Hematopoietic multipotent progenitor cell treated with erythropoietin and hydrocortisone succinate and interleukin-3 and kit ligand, for 17 days (in vitro differentiated cells): ENCODE measurements at regions not wholly inside any gene's neighbourhood (a gene's known extent, or its start where the extent isn't known, plus 50 kb on each side); places are given as distances from the start of the nearest gene placed in this dataset.

ENCODE experiments used
- DNase-seq: peaks from one replicate; pipeline ENCODE4 v3.0.0-alpha.2; 2015; ENCODE audit warnings: low spot score

DNA sequence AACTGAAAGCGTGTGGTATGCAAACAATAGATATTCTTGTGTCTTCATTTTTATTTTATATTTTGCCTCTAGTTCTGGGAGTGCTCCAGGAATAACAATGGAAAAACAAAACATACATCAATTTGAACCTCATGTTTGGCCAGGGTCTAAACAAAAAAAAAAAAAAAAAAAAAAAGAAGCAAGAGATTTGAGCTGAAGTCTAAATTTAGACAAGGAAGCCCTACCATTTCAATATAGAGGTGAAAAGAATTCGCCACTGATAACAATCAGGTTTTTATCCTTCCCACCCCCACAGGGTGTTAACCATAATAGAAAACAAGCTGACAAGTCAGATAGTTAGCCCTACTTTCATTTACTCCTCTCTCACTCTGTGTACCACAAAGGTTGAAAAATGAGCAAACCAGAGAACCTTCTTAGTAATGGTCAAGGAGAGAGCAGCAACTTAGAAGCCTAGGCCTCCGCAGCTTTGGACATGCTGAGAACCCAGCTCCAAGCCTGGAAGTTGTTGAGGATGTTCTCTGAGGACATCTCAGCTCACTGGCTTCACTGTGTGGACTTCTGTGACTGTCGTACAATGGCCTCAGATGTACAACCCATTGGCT lies 118.2 kb upstream of the HMHB1 start:
- no peak for DNase-seq

DNA sequence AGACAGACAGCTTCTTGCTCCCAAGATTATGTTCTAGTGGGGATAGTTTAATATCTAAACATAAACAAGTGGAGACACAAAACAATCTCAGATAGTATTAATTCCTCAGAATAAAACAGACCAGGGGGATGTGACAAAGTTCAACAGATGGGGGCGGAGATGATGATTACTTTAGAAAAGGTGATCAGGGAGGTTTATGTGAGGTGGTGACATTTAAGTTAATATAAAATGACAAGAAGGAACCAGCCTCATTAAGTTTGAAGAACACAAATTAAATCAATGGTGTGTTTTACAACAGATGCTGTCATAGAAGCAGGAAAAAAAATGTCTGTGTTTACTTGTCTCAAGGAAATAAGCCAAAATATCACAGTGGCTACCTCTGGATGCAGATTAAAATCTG lies 119.6 kb upstream of the HMHB1 start:
- DNase-seq, result no peak

DNA sequence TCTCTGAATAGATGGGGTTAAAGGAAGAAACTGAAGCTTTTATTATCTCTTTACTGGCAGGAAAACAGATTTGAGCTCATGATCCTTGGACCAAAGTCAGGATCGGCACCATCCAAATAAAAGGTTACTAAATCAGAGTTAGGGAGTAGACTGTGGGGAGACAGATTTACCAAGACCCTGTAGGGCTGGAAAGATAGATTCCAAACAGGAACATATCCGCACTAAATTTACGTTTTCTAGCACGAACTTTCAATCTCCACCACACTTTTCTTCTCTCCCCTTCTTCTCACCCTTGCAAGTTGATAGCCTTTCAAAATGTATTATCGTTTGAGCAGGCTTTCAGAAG lies 120.0 kb upstream of the HMHB1 start:
- DNase-seq, result no peak

DNA sequence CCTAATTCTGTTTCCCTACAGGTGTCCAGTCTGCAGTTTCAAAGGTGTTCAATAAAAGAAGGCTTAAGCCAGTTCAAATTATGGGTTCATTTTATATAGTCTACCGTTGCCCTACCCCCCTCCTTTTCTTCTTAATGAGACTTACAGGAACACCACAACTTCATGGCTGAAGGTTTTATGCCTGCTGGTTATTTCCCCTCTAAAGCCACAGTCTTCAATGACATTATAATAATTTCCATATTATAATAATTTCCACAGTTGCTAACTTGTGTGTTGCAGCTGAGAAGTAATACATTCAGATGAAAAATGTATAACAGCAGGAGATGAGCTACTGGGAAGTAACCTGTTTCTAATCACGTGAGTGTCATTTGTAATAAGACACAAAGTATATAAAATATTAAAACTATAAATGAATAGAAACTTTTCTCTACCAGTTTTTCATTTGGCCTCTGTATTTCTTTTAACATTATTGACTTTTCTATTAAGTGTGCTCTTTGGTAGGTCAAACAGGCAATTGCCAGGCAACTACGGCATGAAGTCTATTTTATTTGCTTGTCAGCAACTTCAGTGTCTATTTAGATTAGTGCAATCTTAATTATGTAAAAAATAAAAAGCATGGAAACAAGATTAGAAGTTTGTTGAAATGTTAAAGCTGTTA lies 120.5 kb upstream of the HMHB1 start:
- DNase-seq, result no peak

DNA sequence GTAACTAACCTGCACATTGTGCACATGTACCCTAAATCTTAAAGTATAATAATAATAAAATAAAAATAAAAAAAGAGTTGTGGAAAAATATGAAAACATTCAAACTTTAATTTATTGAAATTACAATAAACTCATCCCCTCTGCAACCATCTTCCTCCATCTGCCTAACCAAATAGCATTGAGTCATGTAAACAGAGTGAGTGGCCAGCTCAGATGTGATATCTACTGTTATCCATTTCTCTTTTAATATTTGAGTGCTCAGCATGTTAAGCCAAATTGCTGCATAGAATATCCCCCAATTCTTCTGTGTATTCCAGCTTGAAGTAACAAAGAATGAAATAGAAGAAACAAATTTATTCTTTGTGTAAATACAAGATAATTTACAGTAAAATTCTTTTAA lies 124.4 kb upstream of the HMHB1 start:
- DNase-seq, result no peak

DNA sequence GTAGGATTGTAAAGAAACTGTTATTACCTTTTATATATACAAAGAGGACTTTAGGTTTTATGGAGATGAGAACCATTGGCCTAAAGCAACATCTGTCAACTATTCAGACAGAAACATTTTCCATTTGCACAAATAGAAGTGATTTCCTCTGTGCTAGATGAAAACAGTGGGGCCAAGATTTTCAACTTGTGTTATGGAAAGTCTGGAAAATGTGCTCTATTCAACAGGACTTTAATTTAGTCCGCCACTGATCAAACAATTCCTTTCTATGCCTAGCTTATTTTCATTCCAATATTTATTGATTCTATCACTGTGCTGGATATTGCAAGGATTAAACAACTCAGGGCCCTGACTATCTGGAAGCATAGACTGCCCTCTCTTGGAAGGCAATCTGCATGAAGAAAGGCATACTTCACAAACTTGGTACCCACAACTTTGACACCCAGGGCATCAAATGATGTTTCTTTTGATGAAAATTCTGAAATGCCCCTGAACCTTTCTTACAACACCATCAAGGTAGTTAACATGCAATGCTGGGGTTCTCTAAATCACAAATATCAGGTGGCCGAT lies 126.6 kb upstream of the HMHB1 start:
- DNase-seq, result no peak

DNA sequence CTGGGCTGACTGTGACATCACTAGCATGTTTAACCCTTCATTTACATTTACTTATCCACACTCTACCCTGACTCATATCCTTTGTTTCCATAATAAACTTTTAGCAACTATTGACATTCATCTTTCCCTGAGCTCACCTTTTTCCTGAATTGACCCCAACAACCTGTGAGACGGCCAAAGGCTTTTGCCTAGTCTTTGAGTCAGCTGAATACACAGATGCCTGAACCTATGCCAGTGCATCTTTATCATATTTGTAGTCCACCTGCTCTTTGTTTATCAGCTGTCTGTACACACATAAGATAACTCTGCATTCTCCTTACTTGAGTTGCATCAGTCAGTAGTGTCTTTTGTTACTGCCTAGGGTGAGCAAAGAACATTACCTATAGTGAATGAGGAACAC lies 128.5 kb upstream of the HMHB1 start:
- DNase-seq, result no peak

DNA sequence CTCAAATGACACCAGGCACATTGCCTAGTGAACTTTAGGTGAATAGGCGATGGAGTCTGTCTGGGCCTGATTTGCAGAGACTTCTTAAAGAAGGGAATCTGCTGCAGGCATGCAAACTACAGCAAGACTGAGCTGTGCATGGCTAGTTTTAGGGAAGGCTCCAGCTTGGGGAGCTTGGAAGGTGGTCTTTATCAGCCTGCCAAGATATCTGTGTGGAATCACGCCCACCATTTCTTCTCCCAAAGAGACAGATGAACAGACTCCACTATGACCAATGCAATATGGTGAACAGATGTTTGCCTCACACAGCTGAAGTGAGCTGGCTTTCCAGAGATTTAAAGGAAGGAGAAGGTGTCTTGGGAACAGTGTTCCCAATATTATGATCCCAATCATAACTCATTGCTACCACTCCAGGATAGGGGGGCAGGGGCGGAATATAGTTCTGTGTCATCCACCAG lies 129.0 kb upstream of the HMHB1 start:
- no peak for DNase-seq

DNA sequence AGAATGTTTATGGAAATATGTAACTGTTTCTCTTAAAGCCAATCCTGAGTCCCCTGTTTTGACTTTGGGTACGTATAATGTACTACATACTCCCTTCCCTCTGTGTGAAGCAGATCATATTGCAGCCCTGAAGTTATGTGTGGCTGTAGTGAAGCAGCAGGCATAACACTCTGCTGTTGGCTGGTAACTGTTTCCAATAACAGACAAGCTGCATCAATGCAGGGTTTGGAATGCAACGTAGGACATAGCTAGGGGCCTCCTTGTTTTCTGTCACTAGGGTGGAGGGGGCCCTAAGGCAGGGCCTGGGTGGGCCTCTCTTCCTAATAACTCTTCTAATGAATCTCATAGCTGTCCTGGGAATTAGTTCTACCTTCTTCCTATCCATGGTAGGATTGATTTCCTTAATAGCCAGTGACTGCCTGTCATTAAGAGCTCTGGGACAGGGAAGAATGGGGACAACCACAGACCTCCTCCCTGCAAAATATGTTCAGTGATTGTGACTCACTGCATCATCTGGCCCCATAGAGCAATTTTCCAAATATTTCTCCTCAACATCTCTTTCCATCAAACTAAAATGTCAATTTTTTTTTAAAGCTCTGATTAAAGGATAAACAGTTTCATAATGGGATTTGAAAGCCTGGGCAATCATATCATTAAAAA lies 129.6 kb upstream of the HMHB1 start:
- no peak for DNase-seq

DNA sequence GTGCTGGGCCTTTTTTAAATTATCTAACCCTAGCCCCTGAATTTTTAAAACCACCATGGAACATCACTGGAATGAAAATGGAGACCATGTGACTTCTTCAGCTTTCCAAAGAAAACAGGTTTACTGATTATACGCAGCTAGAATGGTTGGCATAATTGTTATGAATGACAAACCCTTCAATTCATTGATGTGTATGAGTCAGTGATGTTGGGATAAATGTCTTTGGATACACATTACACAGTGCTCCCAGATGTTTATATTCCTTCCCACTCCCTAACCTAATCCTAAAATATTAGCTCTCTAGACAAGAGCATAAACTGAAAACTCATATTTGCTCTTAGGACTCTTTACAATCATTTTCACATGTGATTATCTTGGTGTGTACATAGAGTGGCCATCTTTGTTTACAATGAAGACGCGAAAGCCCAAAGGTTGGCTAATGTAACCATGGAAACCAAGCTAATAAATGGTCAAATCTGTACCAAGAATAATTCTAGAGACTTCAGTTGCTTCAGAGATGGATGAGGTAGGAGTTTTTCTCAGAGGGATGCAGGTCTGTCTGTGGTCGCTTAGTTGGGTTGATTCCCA lies 131.2 kb upstream of the HMHB1 start:
- no peak for DNase-seq

DNA sequence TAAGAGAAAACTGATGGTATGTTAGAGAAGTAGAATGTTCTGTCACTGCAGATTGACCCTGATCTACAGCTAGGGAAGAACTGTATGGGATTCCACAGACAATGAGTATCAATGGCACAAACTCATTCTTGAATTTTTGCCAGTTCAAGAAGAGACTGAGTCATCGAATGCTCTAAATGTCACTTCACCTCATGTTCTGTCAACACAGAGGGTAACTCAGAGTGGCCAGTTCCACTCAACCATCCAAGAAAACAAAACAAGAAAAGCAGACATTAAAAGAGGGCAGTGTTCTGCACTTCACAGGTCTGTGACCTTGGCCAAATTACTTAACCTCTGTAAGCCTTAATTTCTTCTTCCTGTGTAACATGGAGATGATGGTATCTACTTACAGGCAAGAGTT lies 132.2 kb upstream of the HMHB1 start:
- no peak for DNase-seq

DNA sequence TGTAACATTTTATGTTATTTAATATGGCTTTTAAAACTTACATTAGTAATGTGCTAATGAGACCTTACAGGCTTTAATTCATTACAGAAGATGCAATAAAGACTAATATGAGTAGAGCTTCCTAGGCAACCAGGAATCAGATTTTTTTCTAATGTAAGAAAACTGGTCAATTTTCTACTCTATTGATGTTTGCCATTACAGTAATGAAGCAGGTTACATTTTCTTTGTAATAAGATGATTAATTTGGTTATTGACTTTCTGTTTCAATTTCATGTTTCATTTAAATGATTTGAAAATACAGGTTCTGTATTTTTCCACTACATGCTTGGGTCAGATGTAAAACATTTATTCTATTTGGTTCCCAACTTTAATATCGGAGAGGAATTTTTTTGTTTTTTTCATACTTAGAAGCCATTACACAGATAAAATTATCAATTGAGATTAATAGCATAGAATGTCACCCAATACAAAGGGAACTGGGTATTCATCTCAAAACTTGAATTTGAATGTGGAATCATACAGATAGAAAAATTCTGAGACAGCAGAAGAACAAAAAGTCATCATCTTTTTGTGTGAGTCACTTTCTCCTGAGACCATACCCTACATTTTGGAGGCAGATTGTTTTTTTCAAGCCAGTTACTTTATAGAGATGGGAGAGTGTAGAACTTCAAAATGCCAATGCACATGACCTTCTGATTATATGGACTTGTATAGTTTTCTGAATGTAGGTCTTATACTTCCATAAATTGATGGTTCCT lies 133.6 kb upstream of the HMHB1 start:
- DNase-seq, result no peak

DNA sequence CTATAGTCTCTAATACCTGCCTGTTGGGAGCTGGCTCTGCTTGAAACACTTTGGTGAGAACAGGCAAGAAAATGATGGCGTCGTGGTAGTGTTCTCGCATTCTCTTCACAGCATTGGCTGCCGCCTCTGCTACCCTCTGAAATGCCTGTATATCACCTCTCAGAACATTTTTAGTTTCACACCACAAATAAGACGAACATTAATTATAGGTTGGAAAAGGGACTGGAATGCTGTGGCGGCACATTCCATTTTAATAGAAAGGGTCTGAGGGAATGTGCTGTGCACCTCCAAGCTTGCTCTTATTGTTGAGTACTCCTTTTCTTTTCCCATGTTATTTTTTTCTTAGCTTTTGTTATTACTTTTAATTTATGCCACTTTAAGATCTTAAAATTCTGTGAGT lies 134.6 kb upstream of the HMHB1 start:
- DNase-seq, result no peak

DNA sequence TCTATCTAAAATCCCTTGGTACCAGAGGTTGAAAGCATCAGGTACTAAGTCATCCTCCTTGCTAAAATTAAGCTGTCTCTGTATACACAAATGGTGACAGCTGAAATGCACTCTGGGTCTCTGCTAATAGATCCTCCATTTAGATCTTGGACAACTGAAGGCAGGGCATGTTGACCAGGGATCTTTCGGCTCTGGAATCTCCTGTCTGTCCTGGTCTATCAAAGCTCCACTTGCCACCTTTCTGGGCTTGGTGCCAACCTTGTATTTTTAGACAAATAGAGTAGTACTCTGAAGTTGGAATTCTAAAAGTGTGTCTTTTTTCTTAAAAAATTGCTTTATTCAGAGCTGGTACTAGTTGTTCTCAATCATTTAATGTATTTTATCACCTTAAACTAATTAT lies 135.2 kb upstream of the HMHB1 start:
- no peak for DNase-seq

DNA sequence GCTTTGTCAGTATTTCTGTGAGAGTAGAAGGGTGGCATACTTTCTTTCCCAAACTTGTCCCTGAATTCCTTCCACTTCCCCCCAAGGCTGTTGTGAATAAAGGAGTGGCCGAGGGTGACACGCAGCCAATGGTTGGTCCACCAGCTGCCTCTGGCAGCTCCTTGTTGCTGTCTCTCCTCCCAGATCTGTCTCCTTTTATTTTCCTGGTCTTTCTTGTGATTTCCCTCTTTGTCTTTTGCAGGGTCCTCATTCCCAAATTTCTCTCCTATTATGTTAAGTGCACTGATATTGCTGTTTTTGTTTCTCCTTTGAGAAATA lies 137.5 kb upstream of the HMHB1 start:
- no peak for DNase-seq

DNA sequence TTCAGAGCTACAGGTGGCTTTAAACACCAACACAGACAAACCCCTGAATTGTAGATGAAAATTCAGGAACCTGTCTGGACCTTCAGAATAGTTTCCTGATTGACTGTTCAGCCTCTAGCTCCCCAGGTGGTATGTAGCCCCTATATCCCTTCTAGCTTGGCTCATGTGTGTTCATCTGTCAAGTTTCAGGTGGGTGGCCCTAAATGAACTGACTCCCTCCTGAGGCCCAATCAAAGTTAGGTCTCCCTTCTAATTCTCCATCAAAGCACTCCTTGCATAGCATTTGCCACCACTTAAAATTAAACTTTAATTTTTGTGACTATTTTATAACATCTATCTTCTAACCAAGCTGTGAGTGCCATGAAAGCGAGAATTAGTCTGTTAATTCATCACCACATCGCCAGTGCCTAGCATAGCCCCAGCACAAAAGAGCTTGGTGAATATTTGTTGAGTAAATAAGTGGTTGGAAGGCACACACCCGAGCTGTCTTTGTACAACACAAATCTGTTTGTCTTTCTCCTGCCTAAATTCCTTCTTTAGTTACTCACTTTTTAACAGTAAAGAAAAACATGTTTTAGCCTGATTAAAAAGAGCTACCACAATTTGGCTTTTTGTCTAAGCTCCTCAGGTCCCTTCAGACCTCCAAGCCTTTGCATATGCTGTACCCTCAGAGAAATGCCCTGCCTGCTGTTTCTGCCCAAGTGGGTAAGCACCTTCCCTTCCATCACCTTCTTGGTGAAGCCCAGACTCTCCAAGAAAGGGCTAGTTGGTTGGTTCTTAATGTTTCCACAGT lies 138.1 kb upstream of the HMHB1 start:
- DNase-seq, result no peak

DNA sequence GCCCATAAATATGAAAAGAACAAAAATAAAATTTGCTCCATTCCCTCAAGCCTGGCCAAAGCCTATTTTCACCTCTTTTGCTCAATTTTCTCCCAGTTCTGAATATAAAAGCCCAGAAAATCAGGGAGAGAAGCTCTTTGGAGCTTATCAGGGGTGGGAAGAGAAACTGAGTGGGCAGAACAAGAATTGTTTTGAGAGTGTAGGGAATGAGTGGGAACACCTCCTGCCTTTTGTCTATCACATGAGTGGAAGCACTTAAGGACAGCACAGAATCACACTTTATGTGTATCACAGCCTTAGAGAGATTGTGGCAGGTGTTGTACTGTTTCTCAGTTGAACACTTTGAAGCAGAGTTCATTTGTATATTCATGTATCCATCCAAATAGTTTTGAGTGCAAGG lies 139.2 kb upstream of the HMHB1 start:
- DNase-seq, result no peak

DNA sequence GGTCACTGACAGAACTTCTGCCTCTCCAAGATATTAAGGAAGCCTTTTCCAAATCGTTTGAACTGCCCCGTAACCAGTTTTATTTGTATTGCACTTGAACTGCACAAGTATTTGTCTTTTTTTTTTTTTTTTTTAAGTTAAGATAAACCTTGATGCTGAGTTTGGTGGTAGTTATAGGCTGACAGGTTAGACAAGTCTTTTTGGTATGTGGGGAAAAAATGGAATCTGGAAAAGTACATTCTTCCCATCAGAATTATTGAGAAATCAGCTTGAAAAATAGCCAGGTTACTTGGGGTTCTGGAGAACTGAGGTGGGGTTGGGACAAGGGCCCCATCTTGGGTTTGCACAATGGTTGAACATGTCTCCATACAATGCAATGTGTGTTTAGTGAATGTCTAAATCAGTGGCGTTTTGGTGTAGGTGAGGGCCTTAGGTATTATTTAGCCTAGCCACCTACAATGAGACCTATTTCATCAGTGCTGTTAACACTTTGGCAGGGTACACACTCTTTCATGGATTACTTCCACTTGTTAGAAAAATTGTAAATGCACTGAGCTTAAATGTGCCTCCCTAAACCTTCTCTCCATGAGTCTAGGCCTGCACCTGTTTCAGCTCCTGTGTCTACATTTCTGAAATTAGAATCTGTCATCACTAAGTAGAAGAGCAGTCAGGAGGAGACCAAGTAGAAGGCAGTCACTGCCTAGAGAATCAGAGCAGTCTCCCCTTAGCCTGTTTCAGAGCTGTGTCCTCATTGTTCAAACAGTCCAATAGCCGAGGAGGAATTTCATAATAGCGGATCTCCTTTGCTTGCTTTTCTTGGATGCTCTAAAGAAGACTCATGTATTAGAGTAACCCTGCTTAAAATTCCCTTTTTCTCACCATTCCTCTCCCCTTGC lies 140.0 kb upstream of the HMHB1 start:
- DNase-seq, result no peak

DNA sequence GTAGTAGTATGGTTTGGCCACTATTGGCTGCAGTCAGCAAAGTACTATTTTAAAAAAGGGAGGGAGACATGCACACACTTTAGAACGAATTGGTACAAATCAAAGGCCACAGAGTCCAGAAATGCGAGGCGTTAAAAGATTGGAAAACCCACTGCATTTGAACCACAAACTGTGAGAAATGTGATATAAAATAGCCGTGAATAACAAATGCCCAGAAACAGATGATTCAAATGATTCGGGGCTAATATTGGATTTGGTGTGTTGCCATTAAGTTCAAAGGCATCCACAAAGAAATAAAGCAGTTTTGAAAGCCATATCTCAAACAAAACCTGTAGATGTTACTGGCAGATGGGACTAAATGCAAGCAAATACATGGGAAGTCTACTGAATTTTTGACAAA lies 140.9 kb upstream of the HMHB1 start:
- DNase-seq, result no peak

DNA sequence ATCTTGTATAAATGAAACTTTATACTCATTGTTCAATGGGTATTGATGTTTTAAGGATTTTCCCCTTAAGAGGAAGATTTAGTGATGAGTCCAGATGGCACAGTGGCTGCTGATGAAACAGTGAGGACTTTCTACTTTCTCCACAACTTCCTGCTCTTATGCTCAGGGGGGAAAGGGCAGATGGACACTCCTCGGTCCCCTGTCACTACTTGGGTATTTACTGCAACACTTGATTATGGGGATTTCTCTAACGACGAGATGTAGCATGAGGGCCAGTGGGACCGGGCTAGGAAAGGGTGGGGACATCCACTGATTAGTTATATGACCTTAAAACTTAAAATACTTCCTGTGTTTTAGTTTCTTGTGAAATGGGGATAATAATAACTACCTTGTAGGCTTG lies 146.1 kb upstream of the HMHB1 start:
- no peak for DNase-seq

DNA sequence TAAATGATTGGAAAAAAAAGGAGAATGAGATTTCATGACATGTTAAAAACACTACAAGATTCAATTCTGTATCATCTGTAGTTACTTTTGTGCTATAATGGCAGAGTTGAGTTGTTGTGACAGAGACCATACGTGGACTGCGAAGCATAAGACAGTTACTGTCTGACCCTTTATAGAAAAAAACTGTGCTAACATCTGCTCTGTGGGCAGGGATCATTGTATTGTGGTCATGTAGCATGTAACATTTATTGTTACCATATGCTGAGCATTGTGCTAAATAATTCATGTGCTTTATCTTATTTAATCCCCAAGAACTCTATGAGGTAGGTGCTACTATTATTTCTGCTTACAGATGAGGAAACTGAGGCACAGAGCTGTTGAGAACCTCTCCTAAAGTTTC lies 147.3 kb upstream of the HMHB1 start:
- DNase-seq, result no peak
